Endothelial cell of umbilical vein (primary cell): ENCODE measurements at regions not wholly inside any gene's neighbourhood (a gene's known extent, or its start where the extent isn't known, plus 50 kb on each side); places are given as distances from the start of the nearest gene placed in this dataset.

ENCODE experiments used
- BruUV-seq: library from RNA; stranded (reverse); fragments of 400-500 nt; replicated peaks from 2 replicates; lab custom pipeline; 2021; lab: Mats Ljungman, UMichigan
- CTCF ChIA-PET: fragments of 300-600, 350-600 bp; sonication (Branson Sonifier 250); formaldehyde crosslinking; loops from one replicate; lab custom pipeline; 2021; ENCODE audit warnings: antibody characterized with exemption, inconsistent platforms; lab: Charles Lee
- POLR2A ChIA-PET: fragments of 300-600, 350-600 bp; sonication (Branson Sonifier 250); formaldehyde crosslinking; loops from one replicate; lab custom pipeline; 2021; ENCODE audit warnings: antibody characterized with exemption, inconsistent platforms; lab: Charles Lee
- DNase-seq: peaks from one replicate; pipeline ENCODE4 v3.0.0-alpha.2; 2011; ENCODE audit warnings: low read depth, low spot score
- FAIRE-seq: peaks from 2 replicates; lab custom pipeline; 2011; peaks lifted over from hg19 to GRCh38; lab: Jason Lieb, UNC
- H2AFZ ChIP-seq: 2 replicates; pipeline ENCODE4 v1.6.0; 2012; ENCODE audit warnings: low read depth, low read length, control low read depth, inconsistent platforms
- H3K27ac ChIP-seq: 2 replicates; pipeline ENCODE4 v1.5.1; 2011; ENCODE audit warnings: low read depth, mild to moderate bottlenecking, control low read depth, low read length, moderate library complexity; ENCODE audit not compliant: insufficient read depth
- H3K27me3 ChIP-seq, 2 experiments: 2 replicates each; pipeline versions ENCODE4 v1.6.0 to v1.6.1; 2011; ENCODE audit warnings: low read length in 2 of 2, mixed read lengths in 1 of 2; ENCODE audit not compliant: control insufficient read depth in 2 of 2, insufficient read depth in 2 of 2
- H3K36me3 ChIP-seq, 2 experiments: 2 replicates in 1 of 2; 3 replicates in 1 of 2; pipeline ENCODE4 v1.5.1; 2011; ENCODE audit warnings: low read length in 2 of 2, mild to moderate bottlenecking in 1 of 2, moderate library complexity in 1 of 2; ENCODE audit not compliant: control insufficient read depth in 2 of 2, insufficient read depth in 2 of 2; ENCODE audit errors: extremely low read depth in 1 of 2
- H3K4me1 ChIP-seq: 3 replicates; pipeline ENCODE4 v1.5.1; 2011; ENCODE audit warnings: mild to moderate bottlenecking, low read length; ENCODE audit not compliant: control insufficient read depth, insufficient read depth; ENCODE audit errors: extremely low read depth
- H3K4me2 ChIP-seq: 2 replicates; pipeline ENCODE4 v1.6.1; 2011; ENCODE audit warnings: low read length, control low read depth, mixed read lengths; ENCODE audit not compliant: insufficient read depth
- H3K4me3 ChIP-seq, 3 experiments: fragments of 200-600 bp in 1 of 3; sonication (generic), shearing (Covaris generic) in 1 of 3; replicated peaks in 1 of 3; 2 replicates each; pipeline ENCODE4 v1.5.1; 2011 to 2016; ENCODE audit warnings: control low read depth in 3 of 3, low read length in 3 of 3, mild to moderate bottlenecking in 2 of 3, inconsistent platforms in 1 of 3, low read depth in 1 of 3, moderate library complexity in 1 of 3; ENCODE audit not compliant: insufficient read depth in 1 of 3
- H3K79me2 ChIP-seq: 2 replicates; pipeline ENCODE4 v1.6.0; 2012; ENCODE audit warnings: low read length, inconsistent platforms; ENCODE audit not compliant: control insufficient read depth, insufficient read depth
- H3K9ac ChIP-seq: replicated peaks from 2 replicates; pipeline ENCODE3; 2011; ENCODE audit warnings: low read length, control low read depth; ENCODE audit not compliant: insufficient read depth; ENCODE audit errors: extremely low read depth
- H3K9me1 ChIP-seq: replicated peaks from 3 replicates; pipeline ENCODE4 v1.6.0; 2011; ENCODE audit warnings: mild to moderate bottlenecking, low read length; ENCODE audit not compliant: control insufficient read depth, insufficient read depth; ENCODE audit errors: extremely low read depth
- H3K9me3 ChIP-seq: replicated peaks from 2 replicates; pipeline ENCODE4 v1.5.1; 2012; ENCODE audit warnings: low read length, inconsistent platforms; ENCODE audit not compliant: control insufficient read depth, insufficient read depth
- H4K20me1 ChIP-seq: replicated peaks from 2 replicates; pipeline ENCODE3; 2011; ENCODE audit warnings: mild to moderate bottlenecking, low read length; ENCODE audit not compliant: control insufficient read depth, insufficient read depth; ENCODE audit errors: extremely low read depth
- EZH2 ChIP-seq: IDR thresholded peaks from 2 replicates; pipeline ENCODE4 v1.6.1; 2012; ENCODE audit warnings: borderline replicate concordance, low read depth, mild to moderate bottlenecking, moderate library complexity, low read length, inconsistent platforms; ENCODE audit not compliant: severe bottlenecking
- FOS ChIP-seq: IDR thresholded peaks from 2 replicates; pipeline ENCODE4 v1.6.1; 2011; ENCODE audit warnings: mild to moderate bottlenecking, low read length, moderate library complexity, borderline replicate concordance; ENCODE audit not compliant: insufficient read depth
- GATA2 ChIP-seq: IDR thresholded peaks from 2 replicates; pipeline ENCODE4 v1.7.0; 2011; ENCODE audit warnings: low read depth, mild to moderate bottlenecking, moderate library complexity, mixed read lengths, low read length; ENCODE audit not compliant: insufficient read length, insufficient read depth
- JUN ChIP-seq: IDR thresholded peaks from 2 replicates; pipeline ENCODE4 v1.6.1; 2011; ENCODE audit warnings: borderline replicate concordance, low read depth; ENCODE audit not compliant: insufficient read length, insufficient read depth
- MYC ChIP-seq: IDR thresholded peaks from one replicate; pipeline ENCODE4 v1.6.1; 2011; ENCODE audit warnings: mild to moderate bottlenecking, low read depth, low read length
- POLR2A ChIP-seq: IDR thresholded peaks from 2 replicates; pipeline ENCODE4 v1.6.1; 2012; ENCODE audit warnings: low read depth, mild to moderate bottlenecking, control low read depth, low read length
- POLR2AphosphoS5 ChIP-seq: IDR thresholded peaks from 2 replicates; pipeline ENCODE4 v1.6.1; 2012; ENCODE audit warnings: low read depth, mild to moderate bottlenecking, control low read depth, low read length, moderate library complexity; ENCODE audit not compliant: insufficient read depth
- dilution Hi-C: fragments of 300-500 bp; cut with MboI; formaldehyde crosslinking; loops from one replicate; pipeline ENCODE4 v1.15.0; 2019; ENCODE audit warnings: low sequenced_read_pairs; ENCODE audit not compliant: extremely low pct_ligation_motif_present
- intact Hi-C: fragments of 100-400 bp; cut with micrococcal nuclease; formaldehyde crosslinking; loops from one replicate; pipeline ENCODE4 v1.10.0; 2022
- TF ChIP-seq, protein P1 (sequence below): IDR thresholded peaks from 2 replicates; pipeline ENCODE4 v1.6.1; 2011; ENCODE audit not compliant: insufficient read depth, insufficient read length
- TF ChIP-seq, protein P2 (sequence below), 2 donors: IDR thresholded peaks; 1 replicate in 1 of 2; 2 replicates in 1 of 2; pipeline ENCODE4 v1.5.1; 2011; ENCODE audit warnings: low read length in 2 of 2, mild to moderate bottlenecking in 2 of 2, moderate library complexity in 2 of 2, control low read depth in 1 of 2, inconsistent platforms in 1 of 2, low read depth in 1 of 2; ENCODE audit not compliant: insufficient read depth in 1 of 2; ENCODE audit errors: extremely low read depth in 1 of 2

- no peak overlapping the region for H3K4me3 ChIP-seq
- no peak for FAIRE-seq
- no TSS peak for BruUV-seq
- no peak overlapping the region for H3K4me2 ChIP-seq
- no peaks in the 10 kb centered on the region for H3K9me3 ChIP-seq
- CTCF ChIA-PET = no interaction called here
- no peak overlapping the region for H3K27ac ChIP-seq
- intact Hi-C loops = no loop called here
- no peaks in the 10 kb centered on the region for H3K36me3 ChIP-seq
- H4K20me1 ChIP-seq = no peaks in the 10 kb centered on the region
- no peaks in the 10 kb centered on the region for H3K4me1 ChIP-seq
- H2AFZ ChIP-seq = no peak overlapping the region
- H3K9ac ChIP-seq = no peak overlapping the region
- no peaks in the 10 kb centered on the region for H3K79me2 ChIP-seq
- POLR2A ChIA-PET = no interaction called here
- TF ChIP-seq POLR2A = no peak
- no peak for TF ChIP-seq JUN
- TF ChIP-seq, protein P1, sequence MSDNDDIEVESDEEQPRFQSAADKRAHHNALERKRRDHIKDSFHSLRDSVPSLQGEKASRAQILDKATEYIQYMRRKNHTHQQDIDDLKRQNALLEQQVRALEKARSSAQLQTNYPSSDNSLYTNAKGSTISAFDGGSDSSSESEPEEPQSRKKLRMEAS = no peak
- TF ChIP-seq POLR2AphosphoS5 = no peak
- no peak for TF ChIP-seq GATA2
- TF ChIP-seq EZH2 = no peak
- TF ChIP-seq MYC = no peak
- no peak for TF ChIP-seq FOS
- TF ChIP-seq, protein P2, sequence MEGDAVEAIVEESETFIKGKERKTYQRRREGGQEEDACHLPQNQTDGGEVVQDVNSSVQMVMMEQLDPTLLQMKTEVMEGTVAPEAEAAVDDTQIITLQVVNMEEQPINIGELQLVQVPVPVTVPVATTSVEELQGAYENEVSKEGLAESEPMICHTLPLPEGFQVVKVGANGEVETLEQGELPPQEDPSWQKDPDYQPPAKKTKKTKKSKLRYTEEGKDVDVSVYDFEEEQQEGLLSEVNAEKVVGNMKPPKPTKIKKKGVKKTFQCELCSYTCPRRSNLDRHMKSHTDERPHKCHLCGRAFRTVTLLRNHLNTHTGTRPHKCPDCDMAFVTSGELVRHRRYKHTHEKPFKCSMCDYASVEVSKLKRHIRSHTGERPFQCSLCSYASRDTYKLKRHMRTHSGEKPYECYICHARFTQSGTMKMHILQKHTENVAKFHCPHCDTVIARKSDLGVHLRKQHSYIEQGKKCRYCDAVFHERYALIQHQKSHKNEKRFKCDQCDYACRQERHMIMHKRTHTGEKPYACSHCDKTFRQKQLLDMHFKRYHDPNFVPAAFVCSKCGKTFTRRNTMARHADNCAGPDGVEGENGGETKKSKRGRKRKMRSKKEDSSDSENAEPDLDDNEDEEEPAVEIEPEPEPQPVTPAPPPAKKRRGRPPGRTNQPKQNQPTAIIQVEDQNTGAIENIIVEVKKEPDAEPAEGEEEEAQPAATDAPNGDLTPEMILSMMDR (IDR thresholded peaks at IDR 0.05; ENCODE audit: extremely low read depth in 1 of 2, insufficient read depth in 1 of 2, low read depth in 1 of 2, low read length in 2 of 2) = no peak
- DNase-seq = no peak
- H3K9me1 ChIP-seq = no peaks in the 10 kb centered on the region
- H3K27me3 ChIP-seq = no peaks in the 10 kb centered on the region
- dilution Hi-C loops = no loop called here
These were observed 171.4 kb upstream of the PDE1C start for GRCh38 chr7:32241636-32242035.
